CD14-positive monocyte (primary cell): ENCODE measurements at regions not wholly inside any gene's neighbourhood (a gene's known extent, or its start where the extent isn't known, plus 50 kb on each side); places are given as distances from the start of the nearest gene placed in this dataset.

Experiments
- DNase-seq, 3 donors: peaks; one replicate each; pipeline ENCODE4 v3.0.0-alpha.2; 2011 to 2022
- H2AFZ ChIP-seq: 2 replicates; pipeline ENCODE4 v1.6.0; 2012; ENCODE audit warnings: mild to moderate bottlenecking, low read depth, low read length, inconsistent platforms; ENCODE audit not compliant: insufficient read depth, poor library complexity, severe bottlenecking
- H3K27ac ChIP-seq, 2 donors: 1 replicate in 1 of 2; 2 replicates in 1 of 2; pipeline ENCODE4 v1.5.1; 2012 to 2013; ENCODE audit warnings: low read length in 2 of 2, control low read depth in 1 of 2, inconsistent platforms in 1 of 2, low read depth in 1 of 2, mild to moderate bottlenecking in 1 of 2
- H3K27me3 ChIP-seq, 2 donors: one replicate each; pipeline versions ENCODE4 v1.6.0 to v1.6.1; 2011 to 2013; ENCODE audit warnings: low read length in 2 of 2; ENCODE audit not compliant: control insufficient read depth in 2 of 2, insufficient read depth in 2 of 2
- H3K36me3 ChIP-seq, 2 donors: replicated peaks in 1 of 2; 1 replicate in 1 of 2; 2 replicates in 1 of 2; pipeline versions ENCODE4 v1.5.1 to v1.6.1; 2012 to 2013; ENCODE audit warnings: low read length in 2 of 2, control low read depth in 1 of 2, inconsistent platforms in 1 of 2, mild to moderate bottlenecking in 1 of 2; ENCODE audit not compliant: insufficient read depth in 2 of 2, control insufficient read depth in 1 of 2
- H3K4me1 ChIP-seq, 2 donors: 1 replicate in 1 of 2; 2 replicates in 1 of 2; pipeline versions ENCODE4 v1.5.1 to v1.6.1; 2012 to 2013; ENCODE audit warnings: low read length in 2 of 2, control low read depth in 1 of 2, inconsistent platforms in 1 of 2, mild to moderate bottlenecking in 1 of 2, moderate library complexity in 1 of 2; ENCODE audit not compliant: insufficient read depth in 2 of 2, control insufficient read depth in 1 of 2
- H3K4me2 ChIP-seq: replicated peaks from 2 replicates; pipeline ENCODE3; 2012; ENCODE audit warnings: low read length, moderate library complexity, mild to moderate bottlenecking; ENCODE audit not compliant: poor library complexity, severe bottlenecking; ENCODE audit errors: extremely low read depth
- H3K4me3 ChIP-seq, 3 experiments: fragments of 200-600 bp in 1 of 3; sonication (generic) in 1 of 3; replicated peaks in 1 of 3; 1 replicate in 2 of 3; 2 replicates in 1 of 3; pipeline ENCODE4 v1.5.1; 2011 to 2013; ENCODE audit warnings: low read length in 3 of 3, mild to moderate bottlenecking in 3 of 3, control low read depth in 2 of 3, low read depth in 2 of 3, inconsistent platforms in 1 of 3, moderate library complexity in 1 of 3
- H3K79me2 ChIP-seq: 2 replicates; pipeline ENCODE4 v1.6.0; 2012; ENCODE audit warnings: mild to moderate bottlenecking, control low read depth, inconsistent platforms, low read length, moderate library complexity; ENCODE audit not compliant: insufficient read depth
- H3K9ac ChIP-seq: 2 replicates; pipeline ENCODE4 v1.6.0; 2017; ENCODE audit warnings: low read length, mild to moderate bottlenecking; ENCODE audit not compliant: insufficient read depth, poor library complexity, severe bottlenecking
- H3K9me3 ChIP-seq, 2 donors: replicated peaks in 1 of 2; 1 replicate in 1 of 2; 2 replicates in 1 of 2; pipeline versions ENCODE4 v1.5.1 to v1.6.1; 2012 to 2013; ENCODE audit warnings: low read length in 2 of 2, control low read depth in 1 of 2; ENCODE audit not compliant: control insufficient read depth in 1 of 2, insufficient read depth in 1 of 2
- H4K20me1 ChIP-seq: 2 replicates; pipeline ENCODE4 v1.6.0; 2012; ENCODE audit warnings: mild to moderate bottlenecking, low read length, control low read depth, moderate library complexity; ENCODE audit not compliant: insufficient read depth
- H3K27ac Mint-ChIP-seq, 7 donors: one replicate each; pipeline ENCODE4 v1.8.0; 2020; ENCODE audit warnings: mild to moderate bottlenecking in 7 of 7, mixed read lengths in 7 of 7, moderate library complexity in 6 of 7, inconsistent platforms in 2 of 7
- H3K27me3 Mint-ChIP-seq, 3 donors: one replicate each; pipeline ENCODE4 v1.8.0; 2021 to 2022; ENCODE audit warnings: low read depth in 3 of 3, mild to moderate bottlenecking in 3 of 3, mixed read lengths in 3 of 3, moderate library complexity in 3 of 3, inconsistent platforms in 1 of 3
- H3K36me3 Mint-ChIP-seq, 2 donors: one replicate each; pipeline ENCODE4 v1.8.0; 2020; ENCODE audit warnings: mixed read lengths in 2 of 2, inconsistent platforms in 1 of 2, mild to moderate bottlenecking in 1 of 2
- H3K4me1 Mint-ChIP-seq: one replicate; pipeline ENCODE4 v1.8.0; 2020; ENCODE audit warnings: mild to moderate bottlenecking, mixed read lengths
- H3K4me3 Mint-ChIP-seq, 2 donors: one replicate each; pipeline ENCODE4 v1.8.0; 2020; ENCODE audit warnings: mild to moderate bottlenecking in 2 of 2, mixed read lengths in 2 of 2, moderate library complexity in 1 of 2
- H3K9me3 Mint-ChIP-seq, 7 donors: one replicate each; pipeline ENCODE4 v1.8.0; 2020 to 2022; ENCODE audit warnings: mixed read lengths in 7 of 7, mild to moderate bottlenecking in 6 of 7, moderate library complexity in 6 of 7, inconsistent platforms in 2 of 7
- CTCF ChIP-seq: fragments of 200-600 bp; IDR thresholded peaks from one replicate; pipeline ENCODE4 v1.8.0; 2022; ENCODE audit warnings: antibody characterized with exemption, mild to moderate bottlenecking
- WGBS: methylation state at CpG from one replicate; pipeline ENCODE4 v1.1.5; 2013; ENCODE audit warnings: missing lambda C conversion rate; ENCODE audit not compliant: insufficient coverage; 5-methylcytosine and 5-hydroxymethylcytosine counted together
- intact Hi-C, 2 donors: fragments of 100-400 bp; cut with micrococcal nuclease; formaldehyde crosslinking; loops; one replicate each; pipeline versions ENCODE4 v1.15.0 to v1.15.1; 2023

GRCh38 chr2:173819852-173820251 is 145.3 kb downstream of the SP3 start:
- TF ChIP-seq CTCF, result no peak
- H3K27ac ChIP-seq, result no peak overlapping the region
- H3K4me2 ChIP-seq, result no peak overlapping the region
- H3K4me3 ChIP-seq, result no peak overlapping the region
- no peak overlapping the region for H3K9ac ChIP-seq
- H3K36me3 ChIP-seq, result no peaks in the 10 kb centered on the region
- no peaks in the 10 kb centered on the region for H3K4me1 ChIP-seq
- no peaks in the 10 kb centered on the region for H3K79me2 ChIP-seq
- WGBS, result 94% methylated on average over 3 of the region's 5 CpGs
- DNase-seq, result no peak
- H3K4me1 Mint-ChIP-seq, result peaks cover 3% of the 10 kb centered on the region
- intact Hi-C loops, result no loop called here
- no peak overlapping the region for H3K4me3 Mint-ChIP-seq
- H2AFZ ChIP-seq, result no peak overlapping the region
- H3K36me3 Mint-ChIP-seq, result no peaks in the 10 kb centered on the region
- no peaks in the 10 kb centered on the region for H4K20me1 ChIP-seq
- H3K9me3 ChIP-seq, result no peaks in the 10 kb centered on the region
- H3K27ac Mint-ChIP-seq, result no peak overlapping the region
- H3K27me3 Mint-ChIP-seq, result peaks cover 9 to 20% (median 13%) of the 10 kb centered on the region in 3 donors
- peaks cover 2 to 8% of the 10 kb centered on the region in 2 donors for H3K27me3 ChIP-seq
- H3K9me3 Mint-ChIP-seq, result peaks cover 0 to 3% (median 1%) of the 10 kb centered on the region in 7 donors

- no peaks in the 10 kb centered on the region for H3K4me1 ChIP-seq
- no peak for DNase-seq
- TF ChIP-seq CTCF, result no peak
- H4K20me1 ChIP-seq, result no peaks in the 10 kb centered on the region
- no peak overlapping the region for H3K9ac ChIP-seq
- H3K36me3 ChIP-seq, result no peaks in the 10 kb centered on the region
- Mint-ChIP-seq H3K27ac (no peak overlapping the region), H3K9me3 (peaks cover 0 to 4% (median 0%) of the 10 kb centered on the region in 7 donors), H3K36me3 (no peaks in the 10 kb centered on the region), H3K4me1 (peaks cover 3% of the 10 kb centered on the region), H3K27me3 (peaks cover 5 to 19% (median 17%) of the 10 kb centered on the region in 3 donors), H3K4me3 (no peak overlapping the region)
- H3K4me2 ChIP-seq, result no peak overlapping the region
- H3K79me2 ChIP-seq, result no peaks in the 10 kb centered on the region
- no peak overlapping the region for H3K27ac ChIP-seq
- peaks cover 2 to 10% of the 10 kb centered on the region in 2 donors for H3K27me3 ChIP-seq
- 98% methylated on average over 9 of the region's 9 CpGs for WGBS
- H3K9me3 ChIP-seq, result no peaks in the 10 kb centered on the region
- H3K4me3 ChIP-seq, result no peak overlapping the region
- H2AFZ ChIP-seq, result no peak overlapping the region
- intact Hi-C loops, result no loop called here
Observed at GRCh38 chr2:173821451-173821850, 143.7 kb downstream of the SP3 start.
